Cardiac septum (tissue), 1 donor: ENCODE measurements at regions not wholly inside any gene's neighbourhood (a gene's known extent, or its start where the extent isn't known, plus 50 kb on each side); places are given as distances from the start of the nearest gene placed in this dataset.

Experiments used
- DNase-seq: peaks from one replicate; pipeline ENCODE4 v3.0.0-alpha.2; 2020; ENCODE audit warnings: low spot score
- intact Hi-C: fragments of 100-400 bp; cut with DNase I; formaldehyde crosslinking; loops from one replicate; pipeline ENCODE4 v1.14.0; 2022
- donor health status: DM: no; HTN: no; CAD: no.

DNA sequence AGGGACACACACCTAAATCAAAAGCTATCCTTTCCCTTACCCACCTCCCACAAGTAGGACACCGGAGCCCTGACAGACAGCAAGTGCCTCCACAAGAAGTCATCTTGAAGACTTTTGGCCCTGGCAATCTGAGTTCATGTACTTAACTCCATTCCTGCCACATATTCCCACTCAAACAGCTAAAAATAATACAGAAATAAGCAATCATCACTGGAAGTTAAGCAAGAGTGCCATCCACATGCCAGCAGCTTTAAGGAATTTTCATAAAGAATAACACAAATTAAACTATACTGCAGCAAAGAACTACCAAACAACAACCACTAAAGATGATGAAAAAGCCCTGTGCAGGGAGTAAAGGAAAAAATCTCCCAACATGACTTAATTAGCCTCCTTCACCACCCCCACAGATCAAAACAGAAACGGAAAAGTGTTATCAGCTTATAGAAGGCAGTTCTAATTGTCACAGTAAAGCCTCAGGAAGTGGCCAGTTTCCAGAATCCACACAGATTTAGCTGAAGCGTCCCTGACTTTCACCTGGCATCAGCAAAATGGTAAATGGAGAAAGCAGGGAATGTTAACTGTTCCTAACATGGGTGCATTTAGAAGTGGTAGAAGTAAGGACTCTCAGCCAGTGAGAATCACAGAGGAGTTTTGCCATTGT lies 343.9 kb downstream of the TBC1D4 start:
- intact Hi-C loops: no loop called here

DNA sequence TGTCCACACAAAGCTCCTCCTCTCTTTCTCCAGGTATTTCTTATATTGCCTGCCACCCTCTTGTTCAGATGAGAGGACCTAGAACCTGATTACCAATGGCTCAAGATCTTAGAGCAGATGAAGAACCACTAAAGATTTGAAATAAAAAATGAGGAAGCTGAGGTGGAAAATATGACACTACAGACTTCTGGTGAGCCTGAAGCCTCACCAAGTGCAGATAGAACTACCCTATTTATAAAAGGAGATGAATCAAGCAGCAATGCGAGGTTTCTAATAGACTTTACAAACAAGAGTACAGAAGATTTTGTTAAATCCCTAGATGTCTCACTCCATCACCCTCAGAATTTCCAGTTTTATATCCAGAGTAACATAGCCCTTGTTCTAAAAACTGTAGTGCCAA lies 345.8 kb downstream of the TBC1D4 start:
- no peak for DNase-seq
- intact Hi-C loops: no loop called here

More for the DNA sequence above, 343.9 kb downstream of the TBC1D4 start:
- no peak for DNase-seq

DNA sequence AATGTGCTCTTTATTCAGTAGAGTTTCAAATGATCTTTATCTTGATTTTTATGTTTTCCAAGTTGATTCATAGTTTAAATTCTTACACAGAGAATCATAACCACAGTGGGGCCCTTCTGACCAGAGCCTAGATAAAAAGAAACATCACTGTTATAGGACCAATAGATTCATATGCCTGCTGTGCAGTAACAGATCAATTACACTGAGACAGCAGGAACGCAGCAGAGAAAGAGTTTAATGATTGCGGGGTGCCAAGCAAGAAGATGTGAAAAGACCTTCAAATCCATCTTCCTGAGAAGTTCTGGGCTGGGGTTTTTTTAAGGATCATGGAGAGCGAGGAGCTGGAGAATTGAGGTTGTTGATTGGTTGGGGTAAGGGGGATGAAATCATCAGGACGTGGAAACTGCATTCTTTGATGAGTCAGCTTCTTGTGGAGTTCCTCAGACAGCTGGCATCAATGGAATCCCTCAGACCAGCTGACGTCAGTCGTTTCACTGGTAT lies 346.6 kb downstream of the TBC1D4 start:
- no peak for DNase-seq
- intact Hi-C loops: no loop called here

DNA sequence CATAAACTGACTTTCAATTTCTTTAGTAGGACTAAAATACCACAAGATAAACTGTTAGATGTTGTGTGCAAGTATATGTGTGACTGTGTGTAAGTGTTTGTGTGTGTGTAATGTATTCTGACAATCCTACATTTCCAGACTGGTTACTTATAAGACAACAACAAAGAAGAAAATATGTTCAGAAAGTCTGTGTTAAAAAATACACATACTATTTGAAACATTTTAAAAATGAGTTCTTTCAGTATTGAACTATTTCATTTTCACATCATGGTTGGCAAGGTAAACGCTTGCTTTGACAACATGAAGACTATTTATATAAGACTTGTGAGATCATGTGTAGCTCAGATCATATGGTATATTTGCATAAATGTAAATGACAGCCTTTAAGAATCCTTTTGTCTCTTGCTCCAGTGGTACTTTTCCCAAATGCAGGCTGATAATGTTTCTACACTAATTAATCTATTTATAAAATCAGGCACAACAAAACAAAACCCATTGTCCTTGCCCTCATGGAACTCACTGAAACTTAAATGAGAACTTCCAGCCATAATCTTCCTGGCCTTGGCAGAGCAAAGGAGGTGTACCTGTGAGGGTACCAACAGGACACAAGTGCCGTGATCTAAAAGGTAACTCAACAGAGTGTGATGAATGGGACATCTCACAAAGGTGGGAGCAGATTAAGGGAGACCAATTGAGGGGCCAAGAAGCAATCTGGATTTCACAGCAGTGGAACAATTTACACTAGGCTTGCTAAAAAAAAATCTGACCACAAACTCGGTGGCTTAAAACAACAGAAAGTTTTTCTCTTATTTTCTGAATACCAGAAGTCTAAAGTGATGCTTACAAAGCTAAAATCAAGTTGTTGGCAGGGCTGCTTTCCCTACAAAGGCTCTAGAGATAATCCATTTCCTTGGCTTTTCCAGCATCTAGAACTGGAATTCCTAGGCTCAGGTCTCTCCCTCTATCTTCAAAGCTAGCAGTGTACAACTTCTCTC lies 349.0 kb downstream of the TBC1D4 start:
- DNase-seq: no peak
- intact Hi-C loops: no loop called here

DNA sequence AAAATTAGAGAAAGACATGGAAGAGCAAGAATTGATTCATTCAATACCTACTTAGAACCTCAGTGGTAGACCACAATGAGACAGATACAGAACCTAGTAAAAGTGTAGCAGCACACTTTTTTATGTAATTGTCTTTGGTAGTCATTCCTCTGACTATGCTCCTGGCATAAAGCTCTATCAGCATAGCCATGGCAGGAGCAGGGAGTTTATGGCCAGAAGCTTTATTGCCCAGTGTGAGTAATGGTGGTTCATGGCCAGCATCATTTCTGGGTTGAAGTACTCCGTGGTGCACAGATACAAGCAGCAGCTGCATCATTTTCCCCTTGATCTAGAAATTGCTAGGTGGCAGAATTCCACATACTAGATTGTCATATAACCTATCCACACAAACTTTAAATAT lies 352.6 kb downstream of the TBC1D4 start:
- intact Hi-C loops: no loop called here
- no peak for DNase-seq

DNA sequence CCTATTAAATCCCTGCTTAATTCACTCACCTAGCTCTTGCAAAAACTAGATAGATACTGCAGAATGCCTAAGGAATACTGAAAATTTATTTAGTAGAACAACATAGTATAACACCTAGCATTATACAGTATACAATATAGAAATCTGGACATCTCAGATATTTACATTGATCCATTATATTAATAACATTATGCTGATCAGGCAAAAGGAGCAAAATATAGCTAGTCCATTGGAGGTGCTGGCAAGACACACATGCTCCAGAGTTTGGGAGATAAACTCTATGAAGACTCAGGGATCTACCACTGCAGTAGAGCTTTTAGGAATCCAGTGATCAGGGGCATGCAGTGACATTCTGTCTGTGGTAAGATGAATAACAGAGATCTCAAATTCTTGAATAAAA lies 357.6 kb downstream of the TBC1D4 start:
- no peak for DNase-seq
- intact Hi-C loops: no loop called here

DNA sequence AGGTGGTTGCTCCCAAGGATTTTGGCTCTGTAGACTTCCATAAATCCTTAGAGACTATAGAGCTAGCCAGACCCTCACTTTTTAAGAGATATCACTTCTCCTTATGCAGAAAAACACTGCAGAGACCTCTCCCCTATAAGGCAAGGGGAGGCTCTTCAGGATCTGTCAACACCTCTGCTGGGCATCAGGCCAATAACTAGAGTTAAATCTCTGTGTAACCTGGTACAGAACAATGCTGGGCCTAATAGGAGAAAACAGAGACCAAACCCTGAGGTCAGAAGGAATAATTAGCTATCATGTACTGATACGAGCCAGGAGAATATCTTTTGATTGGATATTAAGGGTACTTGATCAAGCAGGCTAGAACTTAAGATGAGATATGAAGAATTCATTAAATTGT lies 358.5 kb downstream of the TBC1D4 start:
- intact Hi-C loops: no loop called here
- no peak for DNase-seq

DNA sequence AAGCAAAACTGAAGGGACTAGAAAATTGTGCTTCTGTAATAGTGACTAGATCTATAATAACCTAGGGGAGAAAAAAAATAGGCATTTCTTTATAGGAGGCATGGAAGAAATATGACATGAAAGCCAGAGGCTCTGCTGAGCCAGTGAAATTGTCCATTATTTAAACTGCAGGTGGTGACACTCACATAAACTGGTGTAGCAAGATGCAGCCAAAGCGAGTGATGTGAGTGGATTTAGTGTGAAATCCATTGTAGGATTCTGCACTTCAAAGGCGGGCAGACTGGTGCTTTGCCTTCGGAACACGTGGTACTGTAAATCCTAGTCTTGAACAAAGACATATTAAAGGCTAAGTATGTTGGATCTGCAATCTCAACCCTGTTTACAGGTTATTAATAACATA lies 361.9 kb downstream of the TBC1D4 start:
- no peak for DNase-seq
- intact Hi-C loops: no loop called here

DNA sequence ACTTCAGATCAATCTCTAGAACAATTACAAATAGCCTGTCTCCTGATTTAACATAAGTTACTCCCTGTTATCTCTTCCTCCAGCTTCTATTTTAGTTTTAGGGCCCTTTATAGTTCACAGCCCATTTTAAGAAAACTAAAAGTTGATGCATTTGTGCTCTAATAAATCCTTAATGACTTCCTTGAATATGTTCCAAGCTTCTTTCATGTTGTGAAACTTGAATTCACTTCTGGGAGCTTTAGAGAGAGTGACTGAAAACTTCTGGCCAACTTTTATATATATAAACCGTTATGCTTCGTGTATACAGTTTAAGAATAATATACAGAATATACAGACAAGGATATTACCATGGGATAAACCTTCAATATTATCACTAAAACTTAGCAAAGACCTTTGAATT lies 366.8 kb downstream of the TBC1D4 start:
- intact Hi-C loops: no loop called here
- DNase-seq: no peak

DNA sequence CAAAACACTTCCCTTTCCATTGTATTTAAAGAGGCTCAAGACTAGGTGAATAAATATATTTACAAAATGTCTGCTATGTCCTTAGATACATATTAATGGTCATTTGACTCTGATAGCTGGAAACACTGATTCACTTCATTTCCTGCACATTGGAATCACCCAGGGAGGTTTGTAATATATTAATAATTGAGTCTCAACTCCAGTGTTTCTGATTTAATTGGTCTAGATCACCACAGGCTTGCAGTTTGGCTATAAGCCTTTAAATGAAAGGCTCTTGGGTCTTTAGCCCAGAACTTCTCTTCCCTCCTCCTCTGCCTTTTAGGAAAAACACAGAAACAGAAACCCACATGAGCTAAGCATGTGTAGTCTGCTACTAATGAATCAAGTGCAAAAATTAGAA lies 378.0 kb downstream of the TBC1D4 start:
- intact Hi-C loops: no loop called here
- no peak for DNase-seq

DNA sequence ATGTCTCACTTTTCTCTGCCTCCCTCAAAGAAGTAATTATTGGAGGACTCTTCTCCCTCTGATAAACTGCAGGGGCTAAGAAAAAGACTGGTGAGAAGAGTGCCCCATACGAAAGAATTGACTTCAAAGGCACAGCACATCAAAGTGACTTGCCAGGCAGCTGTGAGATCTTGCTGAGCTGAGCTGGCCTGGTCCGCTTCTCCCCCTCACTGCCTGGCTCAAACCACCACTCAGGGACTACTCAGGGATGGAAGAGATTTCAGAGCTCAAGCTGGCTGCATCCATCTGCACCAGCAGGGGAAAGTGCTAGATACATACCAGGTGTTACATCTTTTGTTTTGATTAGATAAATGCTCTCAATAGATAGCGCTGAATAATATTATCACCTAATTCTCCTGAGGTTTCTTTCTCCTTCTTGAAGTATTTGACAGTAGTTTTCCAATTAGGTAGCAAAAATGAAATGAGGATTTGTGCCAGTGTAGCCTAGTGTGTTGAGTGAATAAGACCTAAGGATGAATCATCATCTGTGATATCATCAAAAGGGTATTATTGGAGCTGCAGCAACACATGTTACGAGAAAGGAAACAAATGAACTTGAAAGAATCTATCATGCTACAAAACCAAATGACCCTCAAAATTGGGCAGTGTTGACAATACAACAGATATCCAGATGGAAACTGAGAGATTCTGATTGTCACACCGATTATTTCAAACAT lies 379.8 kb downstream of the TBC1D4 start:
- intact Hi-C loops: no loop called here
- DNase-seq: no peak

DNA sequence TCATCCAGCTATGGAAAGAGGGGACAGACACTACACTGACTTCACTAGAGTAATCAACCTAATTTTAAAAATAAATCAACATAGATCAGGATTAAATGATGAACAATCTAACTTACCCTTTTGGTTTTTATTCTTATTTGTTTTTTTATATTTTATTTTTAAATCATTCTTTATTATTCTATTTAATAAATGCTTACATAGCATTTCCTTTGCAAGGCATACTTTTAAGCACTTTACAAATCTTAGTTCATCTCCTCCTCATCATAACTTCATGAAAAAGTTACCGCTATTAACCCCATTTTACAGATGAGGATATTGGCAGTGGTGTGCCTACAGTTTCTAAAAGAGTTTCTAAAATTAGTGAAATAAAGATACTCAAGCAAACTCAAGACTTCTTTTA lies 380.6 kb downstream of the TBC1D4 start:
- intact Hi-C loops: no loop called here
- DNase-seq: no peak

DNA sequence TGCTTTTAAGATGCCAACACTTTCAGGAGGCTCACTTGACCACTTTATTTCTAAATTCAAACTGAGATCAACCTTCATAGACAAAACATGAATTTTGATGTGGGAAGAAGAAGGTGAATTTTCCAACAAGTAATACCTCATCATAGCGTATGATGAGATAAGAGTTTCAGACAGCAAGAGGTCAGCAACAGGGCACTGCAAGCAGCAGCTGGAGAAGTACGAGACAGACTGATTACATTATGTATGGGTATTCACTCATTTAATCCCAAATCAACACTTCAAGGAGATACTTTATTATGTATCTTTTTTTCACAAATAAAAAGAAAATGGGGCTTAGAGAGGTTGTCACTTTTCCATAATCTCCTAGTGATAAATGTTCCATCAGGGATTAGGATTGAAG lies 389.8 kb downstream of the TBC1D4 start:
- intact Hi-C loops: no loop called here
- no peak for DNase-seq

DNA sequence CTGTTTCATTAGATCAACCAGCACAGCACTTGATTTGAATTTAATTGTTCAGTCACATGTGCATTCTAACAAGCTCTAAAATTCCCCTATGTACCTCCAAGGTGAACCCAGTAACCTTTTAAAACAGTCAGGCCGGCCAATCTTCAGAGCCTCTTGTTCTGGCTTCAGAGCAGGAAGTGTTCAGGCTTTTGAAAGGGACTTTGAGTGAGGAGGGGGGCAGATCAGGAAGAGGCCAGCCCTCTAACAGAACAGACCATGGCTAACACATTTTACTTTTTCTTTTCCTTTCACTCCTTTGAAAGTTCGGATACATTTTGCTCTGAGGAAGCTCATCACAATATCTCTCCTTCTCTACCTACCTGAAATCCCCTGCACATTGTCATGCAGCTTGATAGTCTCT lies 390.3 kb downstream of the TBC1D4 start:
- intact Hi-C loops: no loop called here
- no peak for DNase-seq

DNA sequence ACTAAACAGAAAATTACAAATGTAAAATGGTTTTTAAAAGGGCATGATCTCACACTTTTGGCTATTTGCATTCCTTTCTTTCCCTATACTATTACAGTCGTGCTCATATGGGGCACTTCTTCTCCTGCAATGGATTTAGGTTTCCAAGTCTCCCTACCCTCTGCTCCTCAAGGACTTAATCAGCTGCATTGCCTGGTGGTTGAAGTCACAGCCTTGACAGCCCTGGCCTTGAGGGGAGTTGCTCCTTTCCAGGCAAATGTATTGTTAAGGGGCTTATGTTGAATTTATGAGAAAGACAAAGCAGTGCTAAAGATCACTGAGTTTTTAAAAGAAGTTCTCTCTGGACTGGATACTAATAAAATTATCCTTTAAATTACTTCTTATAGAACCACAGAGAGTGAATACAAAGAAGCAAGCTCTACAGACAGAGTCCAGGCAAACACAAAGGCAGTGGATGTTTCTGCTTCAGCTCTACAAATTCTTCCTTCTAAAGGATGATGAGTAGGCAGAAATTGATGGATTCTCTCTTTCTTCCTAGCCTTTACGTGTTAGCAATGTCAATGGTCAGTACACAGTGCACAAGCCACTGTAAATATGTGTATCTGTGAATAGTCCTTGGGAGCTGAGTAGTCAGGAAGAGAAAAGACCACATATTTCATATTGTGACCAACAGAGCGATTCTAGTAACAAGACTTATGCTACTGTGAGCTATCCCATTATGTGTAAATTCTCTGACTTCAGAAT lies 390.9 kb downstream of the TBC1D4 start:
- intact Hi-C loops: no loop called here
- DNase-seq: no peak

DNA sequence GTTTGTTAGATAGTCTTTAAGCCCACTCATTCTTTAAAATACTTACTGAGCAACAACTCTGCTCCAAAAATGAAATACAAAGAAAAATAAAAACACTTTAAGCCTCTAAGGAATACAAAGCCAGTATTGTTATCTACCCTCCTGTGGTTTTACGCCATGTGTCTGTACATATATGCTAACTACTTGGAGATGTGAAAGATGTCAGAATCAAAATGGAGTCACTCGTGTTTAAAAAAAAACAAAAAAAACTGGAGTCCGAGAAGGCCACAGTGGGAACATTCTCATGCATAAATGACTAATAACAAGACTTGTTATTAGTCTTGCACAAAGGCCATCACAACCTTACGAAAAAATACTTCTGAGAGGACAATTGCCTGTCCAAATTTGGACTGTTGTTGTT lies 393.1 kb downstream of the TBC1D4 start:
- no peak for DNase-seq
- intact Hi-C loops: no loop called here

DNA sequence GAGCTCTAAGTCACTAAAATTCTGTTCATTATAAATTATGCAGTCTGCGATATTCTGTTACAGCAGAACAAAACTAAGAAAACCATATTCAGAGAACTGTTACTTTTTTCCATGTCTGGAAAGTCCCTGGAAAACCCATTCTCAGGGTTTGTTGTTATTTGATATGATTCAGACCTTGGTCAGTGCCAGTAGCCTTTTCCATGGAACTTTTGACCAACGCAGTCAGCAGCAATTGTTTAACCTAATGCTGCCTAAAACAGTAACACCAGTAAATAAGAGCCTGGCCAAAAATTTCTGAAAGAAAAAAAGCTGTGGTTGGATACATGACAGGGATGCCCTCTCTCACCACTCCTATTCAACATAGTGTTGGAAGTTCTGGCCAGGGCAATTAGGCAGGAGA lies 402.7 kb downstream of the TBC1D4 start:
- DNase-seq: no peak
- intact Hi-C loops: no loop called here

DNA sequence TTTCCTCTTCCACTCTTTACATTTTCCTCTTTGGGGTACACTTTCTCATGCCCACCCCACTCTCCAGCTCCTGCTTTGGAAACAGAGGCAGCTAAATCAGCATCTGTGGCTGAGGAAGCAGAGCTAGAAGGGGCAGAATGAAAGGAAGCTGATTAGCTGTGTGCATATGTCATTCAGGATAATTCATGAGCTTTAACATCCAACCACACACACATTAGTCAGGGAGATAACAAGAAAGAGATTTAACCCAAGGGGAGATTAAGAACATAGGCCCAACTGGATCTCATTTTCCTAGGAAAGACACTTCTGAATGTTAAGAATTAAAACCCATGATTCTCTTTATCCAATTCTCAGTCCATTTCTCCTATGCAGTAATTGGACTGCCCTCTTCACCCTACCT lies 405.5 kb downstream of the TBC1D4 start:
- no peak for DNase-seq
- intact Hi-C loops: no loop called here

DNA sequence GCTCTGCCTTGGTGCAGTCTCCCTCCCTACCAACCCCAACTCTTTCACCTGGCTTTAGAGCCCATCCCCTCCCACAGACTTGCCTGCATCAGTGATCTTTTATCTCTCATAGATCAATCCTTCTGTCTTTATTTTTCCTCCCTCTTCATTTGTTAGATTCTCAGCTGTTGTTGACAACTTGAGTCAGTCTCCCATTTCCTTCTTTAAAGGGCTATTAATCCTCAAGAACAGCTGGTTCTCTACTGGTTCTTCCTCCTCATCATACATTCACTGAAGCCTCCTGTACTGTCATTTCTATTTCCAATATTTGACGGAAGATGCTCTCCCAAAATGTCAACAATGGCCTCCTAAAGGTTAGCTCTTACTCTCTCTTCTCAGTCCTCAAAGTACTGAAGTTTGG lies 408.2 kb downstream of the TBC1D4 start:
- intact Hi-C loops: no loop called here
- DNase-seq: no peak

DNA sequence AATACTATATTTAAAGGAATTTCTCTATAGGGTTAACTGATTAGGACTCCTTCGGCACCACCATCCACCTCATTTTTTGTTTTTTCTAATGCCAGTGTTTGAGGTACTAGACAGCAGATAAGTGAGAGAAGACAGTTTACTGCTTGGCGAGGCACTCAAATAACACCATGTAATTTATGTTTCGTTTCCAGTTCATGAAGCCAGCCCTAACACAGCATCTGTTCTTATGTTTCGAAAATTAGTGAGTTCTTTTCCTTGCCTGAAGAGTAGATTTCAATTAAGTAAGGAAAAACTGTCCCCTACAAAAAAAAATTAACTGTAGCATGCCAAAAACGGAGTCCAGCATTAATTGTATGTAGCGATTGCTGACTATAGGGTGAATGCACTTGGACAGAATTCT lies 409.1 kb downstream of the TBC1D4 start:
- intact Hi-C loops: no loop called here
- DNase-seq: no peak
